Activated B cell treated with CpG ODN at 0.5 μM for 24 hours (primary cell): ENCODE measurements at regions not wholly inside any gene's neighbourhood (a gene's known extent, or its start where the extent isn't known, plus 50 kb on each side); places are given as distances from the start of the nearest gene placed in this dataset.

Experiments
- ATAC-seq: fragments of 200-7000 bp; cut with Tn5 transposase; one replicate; pipeline ENCODE4 v1.10.0; 2021; ENCODE audit warnings: low read depth, mild to moderate bottlenecking, moderate library complexity
- CTCF ChIA-PET: fragments of 350-600 bp; sonication (Branson Sonifier 250); formaldehyde crosslinking; loops from one replicate; lab custom pipeline; 2021; ENCODE audit warnings: antibody characterized with exemption; lab: Charles Lee
- POLR2A ChIA-PET: fragments of 350-600 bp; sonication (Branson Sonifier 250); formaldehyde crosslinking; loops from one replicate; lab custom pipeline; 2021; ENCODE audit warnings: antibody characterized with exemption; lab: Charles Lee
- DNase-seq: peaks from one replicate; pipeline ENCODE4 v3.0.0; 2022
- H3K27ac Mint-ChIP-seq: one replicate; pipeline ENCODE4 v1.8.0; 2020; ENCODE audit warnings: mixed read lengths
- H3K27me3 Mint-ChIP-seq: one replicate; pipeline ENCODE4 v1.8.0; 2021; ENCODE audit warnings: mixed read lengths
- H3K36me3 Mint-ChIP-seq: one replicate; pipeline ENCODE4 v1.8.0; 2021; ENCODE audit warnings: low read depth, mixed read lengths
- H3K4me1 Mint-ChIP-seq: one replicate; pipeline ENCODE4 v1.8.0; 2021; ENCODE audit warnings: mixed read lengths
- H3K4me3 Mint-ChIP-seq: one replicate; pipeline ENCODE4 v1.8.0; 2020; ENCODE audit warnings: mild to moderate bottlenecking, mixed read lengths
- H3K9me3 Mint-ChIP-seq: one replicate; pipeline ENCODE4 v1.8.0; 2020; ENCODE audit warnings: mixed read lengths
- CTCF ChIP-seq: fragments of 200-600 bp; IDR thresholded peaks from one replicate; pipeline ENCODE4 v1.8.0; 2022; ENCODE audit warnings: antibody characterized with exemption, mild to moderate bottlenecking
- intact Hi-C: fragments of 100-400 bp; cut with micrococcal nuclease; formaldehyde crosslinking; loops from one replicate; pipeline ENCODE4 v1.15.1; 2024

GRCh38 chr10:29048506-29048905 is 240.4 kb upstream of the LYZL1 start:
- CTCF ChIA-PET, result no interaction called here

GRCh38 chr10:29050081-29050480 is 238.8 kb upstream of the LYZL1 start:
- DNase-seq (no peak), ATAC-seq (no peak)
- ChIA-PET POLR2A (no interaction called here), CTCF (no interaction called here)
- H3K9me3 Mint-ChIP-seq, result no peaks in the 10 kb centered on the region
- no peak for TF ChIP-seq CTCF
- no peak overlapping the region for H3K4me3 Mint-ChIP-seq
- H3K36me3 Mint-ChIP-seq, result no peaks in the 10 kb centered on the region
- no peaks in the 10 kb centered on the region for H3K4me1 Mint-ChIP-seq
- intact Hi-C loops, result no loop called here
- no peak overlapping the region for H3K27ac Mint-ChIP-seq
- no peaks in the 10 kb centered on the region for H3K27me3 Mint-ChIP-seq

More at GRCh38 chr10:29048506-29048905, 240.4 kb upstream of the LYZL1 start:
- no peak for TF ChIP-seq CTCF
- no peak for DNase-seq
- Mint-ChIP-seq H3K4me3 (no peak overlapping the region), H3K4me1 (no peaks in the 10 kb centered on the region), H3K9me3 (no peaks in the 10 kb centered on the region), H3K36me3 (no peaks in the 10 kb centered on the region), H3K27me3 (no peaks in the 10 kb centered on the region), H3K27ac (no peak overlapping the region)
- no peak for ATAC-seq
- intact Hi-C loops, result no loop called here
- POLR2A ChIA-PET, result no interaction called here

GRCh38 chr10:29055101-29055500 is 233.8 kb upstream of the LYZL1 start:
- no peaks in the 10 kb centered on the region for H3K27me3 Mint-ChIP-seq
- H3K27ac Mint-ChIP-seq, result no peak overlapping the region
- no peaks in the 10 kb centered on the region for H3K36me3 Mint-ChIP-seq
- H3K9me3 Mint-ChIP-seq, result no peaks in the 10 kb centered on the region
- intact Hi-C loops, result no loop called here
- H3K4me1 Mint-ChIP-seq, result no peaks in the 10 kb centered on the region
- no peak for ATAC-seq
- no peak overlapping the region for H3K4me3 Mint-ChIP-seq
- DNase-seq, result no peak
- no peak for TF ChIP-seq CTCF
- CTCF ChIA-PET, result no interaction called here
- POLR2A ChIA-PET, result no interaction called here

GRCh38 chr10:29056729-29057128 is 232.1 kb upstream of the LYZL1 start:
- H3K27ac Mint-ChIP-seq, result no peak overlapping the region
- H3K9me3 Mint-ChIP-seq, result no peaks in the 10 kb centered on the region
- ChIA-PET POLR2A (no interaction called here), CTCF (no interaction called here)
- intact Hi-C loops, result no loop called here
- H3K27me3 Mint-ChIP-seq, result no peaks in the 10 kb centered on the region
- no peak for TF ChIP-seq CTCF
- no peak overlapping the region for H3K4me3 Mint-ChIP-seq
- H3K4me1 Mint-ChIP-seq, result no peaks in the 10 kb centered on the region
- ATAC-seq (no peak), DNase-seq (no peak)
- no peaks in the 10 kb centered on the region for H3K36me3 Mint-ChIP-seq

GRCh38 chr10:29057822-29058331 is 231.0 kb upstream of the LYZL1 start:
- no peak overlapping the region for H3K4me3 Mint-ChIP-seq
- intact Hi-C loops, result no loop called here
- H3K27me3 Mint-ChIP-seq, result no peaks in the 10 kb centered on the region
- no peak for TF ChIP-seq CTCF
- no peaks in the 10 kb centered on the region for H3K4me1 Mint-ChIP-seq
- no peak overlapping the region for H3K27ac Mint-ChIP-seq
- DNase-seq, result no peak
- H3K36me3 Mint-ChIP-seq, result no peaks in the 10 kb centered on the region
- CTCF ChIA-PET, result no interaction called here
- H3K9me3 Mint-ChIP-seq, result no peaks in the 10 kb centered on the region
- ATAC-seq, result no peak
- POLR2A ChIA-PET, result no interaction called here
